ENCODE measurements at regions not wholly inside any gene's neighbourhood (a gene's known extent, or its start where the extent isn't known, plus 50 kb on each side); places are given as distances from the start of the nearest gene placed in this dataset.

- ChIA-PET POLR2A (interaction anchor here (0.6 kb wide), 1 partner anchor 180 kb away, joined by 3 read pairs; no protein-coding TSS in a partner anchor), CTCF (no interaction called here)
- ATAC-seq (no peak), DNase-seq (ENCODE audit: low read depth, low spot score) (no peak)
- Histone ChIP-seq H3K4me1 (ENCODE audit: control insufficient read depth, insufficient read depth, low read length) (no peaks in the 10 kb centered on the region), H3K36me3 (ENCODE audit: control insufficient read depth, insufficient read depth, low read length) (no peaks in the 10 kb centered on the region), H3K27ac (ENCODE audit: low read length) (no peak overlapping the region), H3K4me3 (ENCODE audit: low read depth in 2 of 2, low read length in 2 of 2) (no peak overlapping the region), H3K27me3 (ENCODE audit: control insufficient read depth, insufficient read depth, low read length) (no peaks in the 10 kb centered on the region), H3K9me3 (ENCODE audit: control insufficient read depth, insufficient read depth, low read depth, low read length) (no peaks in the 10 kb centered on the region)
- intact Hi-C loops (cut with micrococcal nuclease; ENCODE audit: unreplicated experiment) (no loop called here), in situ Hi-C loops (cut with HindIII; ENCODE audit: low pct_unique_long_range_greater_than_20kb, low sequenced_read_pairs) (no loop called here)
- TF ChIP-seq SIN3A (IDR thresholded peaks at IDR 0.05; ENCODE audit: borderline replicate concordance, insufficient read depth, low read depth, low read length) = no peak
- TF ChIP-seq TCF7L2 (IDR thresholded peaks at IDR 0.05; ENCODE audit: low read depth, low read length) = no peak
- no peak for TF ChIP-seq POLR2AphosphoS5 (IDR thresholded peaks at IDR 0.05; ENCODE audit: low read depth, low read length)
- no peak for TF ChIP-seq REST (IDR thresholded peaks at IDR 0.05; ENCODE audit: insufficient read depth in 1 of 2, low read depth in 2 of 2, low read length in 1 of 2)
- no peak for TF ChIP-seq CTCF (IDR thresholded peaks at IDR 0.05)
- no TSS peak for BruUV-seq (replicated peaks)
These were observed 176.4 kb downstream of the FGF18 start for GRCh38 chr5:171595801-171596231.

GRCh38 chr5:171596391-171596878 is 177.0 kb downstream of the FGF18 start:
- TF ChIP-seq CTCF (IDR thresholded peaks at IDR 0.05) (no peak), TCF7L2 (IDR thresholded peaks at IDR 0.05; ENCODE audit: low read depth, low read length) (no peak), REST (IDR thresholded peaks at IDR 0.05; ENCODE audit: insufficient read depth in 1 of 2, low read depth in 2 of 2, low read length in 1 of 2) (no peak), POLR2AphosphoS5 (IDR thresholded peaks at IDR 0.05; ENCODE audit: low read depth, low read length) (no peak), SIN3A (IDR thresholded peaks at IDR 0.05; ENCODE audit: borderline replicate concordance, insufficient read depth, low read depth, low read length) (no peak)
- BruUV-seq (replicated peaks) = no TSS peak
- H3K27ac ChIP-seq (ENCODE audit: low read length) = no peak overlapping the region
- intact Hi-C loops (cut with micrococcal nuclease; ENCODE audit: unreplicated experiment) = no loop called here
- H3K4me3 ChIP-seq (ENCODE audit: low read depth in 2 of 2, low read length in 2 of 2) = no peak overlapping the region
- H3K4me1 ChIP-seq (ENCODE audit: control insufficient read depth, insufficient read depth, low read length) = no peaks in the 10 kb centered on the region
- in situ Hi-C loops (cut with HindIII; ENCODE audit: low pct_unique_long_range_greater_than_20kb, low sequenced_read_pairs) = no loop called here
- H3K9me3 ChIP-seq (ENCODE audit: control insufficient read depth, insufficient read depth, low read depth, low read length) = no peaks in the 10 kb centered on the region
- ChIA-PET POLR2A (no interaction called here), CTCF (interaction anchor here (0.7 kb wide), 1 partner anchor 34 kb away, joined by 5 read pairs; no protein-coding TSS in a partner anchor)
- DNase-seq (ENCODE audit: low read depth, low spot score) (no peak), ATAC-seq (no peak)
- no peaks in the 10 kb centered on the region for H3K27me3 ChIP-seq (ENCODE audit: control insufficient read depth, insufficient read depth, low read length)
- no peaks in the 10 kb centered on the region for H3K36me3 ChIP-seq (ENCODE audit: control insufficient read depth, insufficient read depth, low read length)

Measured in Panc1 (cell line).